Upper lobe of left lung (tissue), 4 donors: ENCODE measurements at regions not wholly inside any gene's neighbourhood (a gene's known extent, or its start where the extent isn't known, plus 50 kb on each side); places are given as distances from the start of the nearest gene placed in this dataset.

Experiments
- CTCF ChIP-seq, 6 experiments: fragments of 450-650 bp in 4 of 6; fragments of 200-600 bp in 2 of 6; sonication (generic) in 2 of 6; IDR thresholded peaks; one replicate each; pipeline ENCODE4 v1.5.1; 2016 to 2019; ENCODE audit warnings: antibody characterized with exemption in 6 of 6
- POLR2A ChIP-seq, 4 donors: fragments of 450-650 bp; IDR thresholded peaks; one replicate each; pipeline ENCODE4 v1.5.1; 2016 to 2017; ENCODE audit warnings: antibody characterized with exemption in 4 of 4, mild to moderate bottlenecking in 2 of 4

GRCh38 chr9:38289866-38290245, 102.6 kb upstream of the ALDH1B1 start:
- no peak for TF ChIP-seq POLR2A (IDR thresholded peaks at IDR 0.05)
- no peak for TF ChIP-seq CTCF (IDR thresholded peaks at IDR 0.05)
